Chondrocyte (in vitro differentiated cells): ENCODE measurements at regions not wholly inside any gene's neighbourhood (a gene's known extent, or its start where the extent isn't known, plus 50 kb on each side); places are given as distances from the start of the nearest gene placed in this dataset.

ENCODE experiments used
- DNase-seq: peaks from one replicate; pipeline ENCODE4 v3.0.0; 2021; ENCODE audit warnings: mixed read lengths, low spot score
- H3K27ac Mint-ChIP-seq: one replicate; pipeline ENCODE4 v1.8.0; 2021; ENCODE audit warnings: mild to moderate bottlenecking, moderate library complexity, mixed read lengths; ENCODE audit not compliant: unreplicated experiment
- H3K27me3 Mint-ChIP-seq: 2 replicates; pipeline ENCODE4 v1.8.0; 2021; ENCODE audit warnings: low read depth, mixed read lengths
- H3K36me3 Mint-ChIP-seq: 2 replicates; pipeline ENCODE4 v1.8.0; 2021; ENCODE audit warnings: low read depth, mixed read lengths
- H3K4me1 Mint-ChIP-seq: 2 replicates; pipeline ENCODE4 v1.8.0; 2021; ENCODE audit warnings: low read depth, mild to moderate bottlenecking, mixed read lengths
- H3K4me3 Mint-ChIP-seq: one replicate; pipeline ENCODE4 v1.8.0; 2021; ENCODE audit warnings: mild to moderate bottlenecking, moderate library complexity, mixed read lengths; ENCODE audit not compliant: unreplicated experiment
- H3K9me3 Mint-ChIP-seq: 2 replicates; pipeline ENCODE4 v1.8.0; 2021; ENCODE audit warnings: low read depth, mixed read lengths
- CTCF ChIP-seq: fragments of 200-600 bp; sonication (generic); IDR thresholded peaks from 2 replicates; pipeline ENCODE4 v1.5.0; 2021; ENCODE audit warnings: antibody characterized with exemption, mild to moderate bottlenecking, moderate library complexity

GRCh38 chrX:23185951-23186350, 148.7 kb upstream of the PTCHD1 start:
- Mint-ChIP-seq H3K9me3 (peaks cover 7% of the 10 kb centered on the region), H3K27ac (no peak overlapping the region), H3K4me1 (no peaks in the 10 kb centered on the region), H3K27me3 (peaks cover 5% of the 10 kb centered on the region), H3K36me3 (no peaks in the 10 kb centered on the region), H3K4me3 (no peak overlapping the region)
- DNase-seq: no peak
- no peak for TF ChIP-seq CTCF

GRCh38 chrX:23187819-23188218, 146.8 kb upstream of the PTCHD1 start:
- Mint-ChIP-seq H3K4me3 (no peak overlapping the region), H3K27me3 (peaks cover 7% of the 10 kb centered on the region), H3K4me1 (no peaks in the 10 kb centered on the region), H3K36me3 (no peaks in the 10 kb centered on the region), H3K9me3 (no peaks in the 10 kb centered on the region), H3K27ac (no peak overlapping the region)
- DNase-seq: no peak
- TF ChIP-seq CTCF: no peak

- Mint-ChIP-seq H3K27me3 (peaks cover 2% of the 10 kb centered on the region), H3K4me3 (no peak overlapping the region), H3K36me3 (no peaks in the 10 kb centered on the region), H3K9me3 (no peaks in the 10 kb centered on the region), H3K4me1 (no peaks in the 10 kb centered on the region), H3K27ac (no peak overlapping the region)
- no peak for DNase-seq
- no peak for TF ChIP-seq CTCF
These were observed 139.6 kb upstream of the PTCHD1 start for GRCh38 chrX:23194885-23195554.

- no peak for TF ChIP-seq CTCF
- H3K4me3 Mint-ChIP-seq: no peak overlapping the region
- H3K36me3 Mint-ChIP-seq: no peaks in the 10 kb centered on the region
- DNase-seq: no peak
- H3K27ac Mint-ChIP-seq: no peak overlapping the region
- H3K9me3 Mint-ChIP-seq: no peaks in the 10 kb centered on the region
- no peaks in the 10 kb centered on the region for H3K4me1 Mint-ChIP-seq
- peaks cover 2% of the 10 kb centered on the region for H3K27me3 Mint-ChIP-seq
These were observed 138.9 kb upstream of the PTCHD1 start for GRCh38 chrX:23195761-23196160.

- Mint-ChIP-seq H3K27me3 (peaks cover 3% of the 10 kb centered on the region), H3K27ac (no peak overlapping the region), H3K4me3 (no peak overlapping the region), H3K36me3 (no peaks in the 10 kb centered on the region), H3K4me1 (no peaks in the 10 kb centered on the region), H3K9me3 (no peaks in the 10 kb centered on the region)
- no peak for DNase-seq
- TF ChIP-seq CTCF: no peak
These were observed 132.9 kb upstream of the PTCHD1 start for GRCh38 chrX:23201706-23202105.
